ENCODE measurements at regions not wholly inside any gene's neighbourhood (a gene's known extent, or its start where the extent isn't known, plus 50 kb on each side); places are given as distances from the start of the nearest gene placed in this dataset.

DNA sequence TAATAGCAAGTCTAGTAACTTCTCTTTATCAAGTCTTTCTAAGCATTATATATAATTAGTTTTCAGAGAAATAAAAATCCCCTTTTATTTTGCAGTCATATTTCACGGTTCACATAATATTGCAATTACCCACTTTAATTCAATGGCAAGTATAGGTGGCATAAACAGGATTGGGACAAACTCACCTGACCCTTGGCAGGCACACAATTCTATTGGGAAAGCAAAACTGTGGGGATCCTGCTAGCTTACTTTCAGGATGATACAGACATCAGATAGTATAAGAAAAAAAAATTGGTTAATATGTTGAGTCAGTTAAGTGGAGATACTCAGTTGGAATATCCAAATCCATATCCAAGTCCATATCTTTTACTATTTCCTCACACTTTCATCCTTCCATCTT is 294.8 kb downstream of the SNX13 start:
- TF ChIP-seq ZNF782 (CRISPR knock-in tag; IDR thresholded peaks at IDR 0.05; ENCODE audit: borderline replicate concordance) (no peak), ETV5 (CRISPR knock-in tag; IDR thresholded peaks at IDR 0.05; ENCODE audit: borderline replicate concordance) (no peak), POLR2AphosphoS5 (IDR thresholded peaks at IDR 0.05; ENCODE audit: low read depth, low read length) (no peak), ZSCAN22 (CRISPR knock-in tag; IDR thresholded peaks at IDR 0.05) (no peak), ARHGAP35 (CRISPR knock-in tag; IDR thresholded peaks at IDR 0.05; ENCODE audit: borderline replicate concordance) (no peak), ZNF143 (CRISPR knock-in tag; IDR thresholded peaks at IDR 0.05) (no peak), EZH2 (conservative IDR thresholded peaks at IDR 0.05; ENCODE audit: low read depth, low read length) (no peak), IKZF1 (IDR thresholded peaks at IDR 0.05) (no peak), ZNF766 (CRISPR knock-in tag; IDR thresholded peaks at IDR 0.05; ENCODE audit: borderline replicate concordance) (no peak)
- TF ChIP-seq, protein P1, sequence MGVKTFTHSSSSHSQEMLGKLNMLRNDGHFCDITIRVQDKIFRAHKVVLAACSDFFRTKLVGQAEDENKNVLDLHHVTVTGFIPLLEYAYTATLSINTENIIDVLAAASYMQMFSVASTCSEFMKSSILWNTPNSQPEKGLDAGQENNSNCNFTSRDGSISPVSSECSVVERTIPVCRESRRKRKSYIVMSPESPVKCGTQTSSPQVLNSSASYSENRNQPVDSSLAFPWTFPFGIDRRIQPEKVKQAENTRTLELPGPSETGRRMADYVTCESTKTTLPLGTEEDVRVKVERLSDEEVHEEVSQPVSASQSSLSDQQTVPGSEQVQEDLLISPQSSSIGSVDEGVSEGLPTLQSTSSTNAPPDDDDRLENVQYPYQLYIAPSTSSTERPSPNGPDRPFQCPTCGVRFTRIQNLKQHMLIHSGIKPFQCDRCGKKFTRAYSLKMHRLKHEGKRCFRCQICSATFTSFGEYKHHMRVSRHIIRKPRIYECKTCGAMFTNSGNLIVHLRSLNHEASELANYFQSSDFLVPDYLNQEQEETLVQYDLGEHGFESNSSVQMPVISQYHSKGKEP (CRISPR knock-in tag; IDR thresholded peaks at IDR 0.05): no peak

All from HepG2 (cell line).